ENCODE measurements at regions not wholly inside any gene's neighbourhood (a gene's known extent, or its start where the extent isn't known, plus 50 kb on each side); places are given as distances from the start of the nearest gene placed in this dataset.

DNA sequence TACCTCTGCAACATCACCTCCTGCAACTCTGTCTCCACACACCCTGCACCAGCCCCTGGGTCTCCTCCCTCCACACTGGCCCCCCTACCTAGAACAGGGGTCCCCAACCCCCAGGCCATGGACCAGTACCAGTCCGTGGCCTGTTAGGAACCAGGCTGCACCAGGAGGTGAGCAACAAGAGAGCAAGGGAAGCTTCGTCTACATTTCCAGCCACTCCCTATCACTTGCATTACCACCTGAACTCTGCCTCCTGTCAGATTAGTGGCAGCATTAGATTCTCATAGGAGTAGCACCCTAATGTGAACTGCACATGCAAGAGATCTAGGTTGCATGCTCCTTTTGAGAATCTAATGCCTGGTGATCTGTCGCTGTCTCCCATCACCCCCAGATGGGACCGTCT is 108.8 kb upstream of the WDR11 start:
- Histone ChIP-seq H2BK5ac (ENCODE audit: insufficient read length, low read length) (no peak overlapping the region), H4K5ac (ENCODE audit: insufficient read length, low read depth, low read length) (no peak overlapping the region), H3T11ph (ENCODE audit: low read length) (no peak overlapping the region), H3K9me3 (ENCODE audit: control insufficient read depth, low read depth, low read length) (no peaks in the 10 kb centered on the region), H3K9ac (ENCODE audit: extremely low read depth, insufficient read length, low read length) (no peak overlapping the region), H3K14ac (ENCODE audit: insufficient read depth, low read length) (no peak overlapping the region), H3K23me2 (ENCODE audit: insufficient read length, low read depth, low read length, poor library complexity, severe bottlenecking) (no peaks in the 10 kb centered on the region), H4K91ac (ENCODE audit: insufficient read length, low read depth, low read length) (no peak overlapping the region), H3K56ac (ENCODE audit: insufficient read length, low read depth, low read length) (no peak overlapping the region), H2BK15ac (ENCODE audit: low read depth, low read length) (no peak overlapping the region), H3K79me1 (ENCODE audit: insufficient read depth, low read depth, low read length, poor library complexity, severe bottlenecking) (no peaks in the 10 kb centered on the region), H3K4me2 (ENCODE audit: insufficient read depth, insufficient read length, low read length) (no peak overlapping the region), H3K23ac (ENCODE audit: insufficient read length, low read depth, low read length) (no peak overlapping the region), H2BK120ac (ENCODE audit: low read depth, low read length, poor library complexity, severe bottlenecking) (no peak overlapping the region), H3K27me3 (ENCODE audit: insufficient read depth, low read length) (no peaks in the 10 kb centered on the region; the same call in 1 of the 2 replicates), H4K20me1 (ENCODE audit: control insufficient read depth, insufficient read depth, insufficient read length) (no peaks in the 10 kb centered on the region), H3K27ac (ENCODE audit: insufficient read length, low read depth, low read length) (no peak overlapping the region), H2BK12ac (ENCODE audit: insufficient read length, low read depth, low read length) (no peak overlapping the region), H2AK5ac (ENCODE audit: insufficient read length, low read length) (no peak overlapping the region), H3K18ac (ENCODE audit: insufficient read length, low read depth, low read length) (no peak overlapping the region), H4K8ac (replicated peaks; ENCODE audit: insufficient read length, low read depth, low read length) (no peak overlapping the region), H3K79me2 (ENCODE audit: insufficient read depth, low read length) (no peaks in the 10 kb centered on the region), H2AFZ (ENCODE audit: low read length) (no peak overlapping the region), H2BK20ac (ENCODE audit: low read depth, low read length, poor library complexity, severe bottlenecking) (no peak overlapping the region), H3K4ac (ENCODE audit: low read depth, low read length) (no peak overlapping the region), H3K4me1 (ENCODE audit: insufficient read depth, low read length) (peaks cover 2% of the 10 kb centered on the region; the same call in 1 of the 2 replicates)
- Mint-ChIP-seq H3K27ac (no peak overlapping the region), H3K4me1 (peaks cover 21 to 25% of the 10 kb centered on the region in 2 experiments), H3K9me3 (no peaks in the 10 kb centered on the region; a peak in 1 of 5 replicates), H3K36me3 (ENCODE audit: insufficient read depth in 1 of 3, low read depth in 3 of 3) (no peaks in the 10 kb centered on the region), H3K27me3 (ENCODE audit: low read depth) (peaks cover 4% of the 10 kb centered on the region), H3K4me3 (no peak overlapping the region)
- no peak for TF ChIP-seq CTCF (conservative IDR thresholded peaks at IDR 0.05)
- no peak for DNase-seq
- no CpG with 5 or more reads among the region's 4 CpGs for WGBS (ENCODE audit: extremely low coverage, insufficient read length, low lambda C conversion rate)

All from H9 (cell line).